HG02678 (cell line): ENCODE measurements at regions not wholly inside any gene's neighbourhood (a gene's known extent, or its start where the extent isn't known, plus 50 kb on each side); places are given as distances from the start of the nearest gene placed in this dataset.

Experiments
- ATAC-seq: cut with Tn5 transposase; IDR thresholded peaks from one replicate; pipeline ENCODE4 v1.9.1; 2021; ENCODE audit warnings: mild to moderate bottlenecking, moderate library complexity; ENCODE audit not compliant: unreplicated experiment

GRCh38 chr12:43099691-43100163, 452.3 kb downstream of the ADAMTS20 start:
- no peak for ATAC-seq

GRCh38 chr12:43098766-43099550, 453.0 kb downstream of the ADAMTS20 start:
- ATAC-seq, result no peak

- no peak for ATAC-seq
Observed at GRCh38 chr12:43098071-43098470, 453.9 kb downstream of the ADAMTS20 start.

- no peak for ATAC-seq
Observed at GRCh38 chr12:43097471-43097870, 454.5 kb downstream of the ADAMTS20 start.

GRCh38 chr12:43095669-43096280, 456.2 kb downstream of the ADAMTS20 start:
- no peak for ATAC-seq

- no peak for ATAC-seq
Observed at GRCh38 chr12:43094886-43095575, 457.0 kb downstream of the ADAMTS20 start.

- ATAC-seq, result no peak
Observed at GRCh38 chr12:43090981-43091380, 461.0 kb downstream of the ADAMTS20 start.

GRCh38 chr12:43087195-43088091, 464.6 kb downstream of the ADAMTS20 start:
- no peak for ATAC-seq

- ATAC-seq, result no peak
Observed at GRCh38 chr12:43079476-43079875, 472.5 kb downstream of the ADAMTS20 start.

GRCh38 chr12:43078976-43079375, 473.0 kb downstream of the ADAMTS20 start:
- no peak for ATAC-seq

GRCh38 chr12:43072431-43072830, 479.6 kb downstream of the ADAMTS20 start:
- no peak for ATAC-seq

- no peak for ATAC-seq
Observed at GRCh38 chr12:43069768-43070221, 480.2 kb upstream of the PRICKLE1 start.

GRCh38 chr12:43066471-43066870, 476.9 kb upstream of the PRICKLE1 start:
- ATAC-seq, result no peak

GRCh38 chr12:43063650-43064049, 474.1 kb upstream of the PRICKLE1 start:
- no peak for ATAC-seq

- ATAC-seq, result no peak
Observed at GRCh38 chr12:43062201-43062895, 472.8 kb upstream of the PRICKLE1 start.

- ATAC-seq, result no peak
Observed at GRCh38 chr12:43060742-43061141, 471.2 kb upstream of the PRICKLE1 start.

- ATAC-seq, result no peak
Observed at GRCh38 chr12:43058616-43059015, 469.1 kb upstream of the PRICKLE1 start.

GRCh38 chr12:43057566-43057965, 468.0 kb upstream of the PRICKLE1 start:
- no peak for ATAC-seq

- no peak for ATAC-seq
Observed at GRCh38 chr12:43054085-43054484, 464.5 kb upstream of the PRICKLE1 start.

GRCh38 chr12:43052441-43052840, 462.9 kb upstream of the PRICKLE1 start:
- no peak for ATAC-seq
